ENCODE measurements at regions not wholly inside any gene's neighbourhood (a gene's known extent, or its start where the extent isn't known, plus 50 kb on each side); places are given as distances from the start of the nearest gene placed in this dataset.
"Not testable (repeated sequence)": the region's sequence is repeated elsewhere in the genome, so short reads cannot be mapped to it uniquely, and the experiment has no call there.

- TF ChIP-seq CTCF (IDR thresholded peaks at IDR 0.05): no peak
- peaks cover 10 to 12% of the 10 kb centered on the region in 2 donors for H3K9me3 Mint-ChIP-seq
- intact Hi-C loops (cut with micrococcal nuclease): no loop called here
- H3K27ac ChIP-seq (ENCODE audit: low read length): no peak overlapping the region
- H3K36me3 ChIP-seq (ENCODE audit: control insufficient read depth, insufficient read depth, low read length): no peaks in the 10 kb centered on the region
- H3K4me3 Mint-ChIP-seq: no peak overlapping the region
- H3K27me3 Mint-ChIP-seq (ENCODE audit: low read depth in 2 of 2): no peaks in the 10 kb centered on the region
- H3K4me3 ChIP-seq (ENCODE audit: low read length): no peak overlapping the region
- no peaks in the 10 kb centered on the region for H3K4me1 ChIP-seq (ENCODE audit: control insufficient read depth, insufficient read depth, low read length)
- H3K4me1 Mint-ChIP-seq: no peaks in the 10 kb centered on the region
- ATAC-seq (no peak), DNase-seq (no peak)
- no peaks in the 10 kb centered on the region for H3K27me3 ChIP-seq (ENCODE audit: control insufficient read depth, insufficient read depth, low read length)
- no peaks in the 10 kb centered on the region for H3K36me3 Mint-ChIP-seq
- H3K9me3 ChIP-seq (ENCODE audit: control insufficient read depth, insufficient read depth, low read length): no peaks in the 10 kb centered on the region
- no peak overlapping the region for H3K27ac Mint-ChIP-seq
- WGBS (ENCODE audit: insufficient coverage): no CpG with 5 or more reads among the region's 2 CpGs
These were observed 1797.7 kb downstream of the MRPL39 start for GRCh38 chr21:23809573-23809972.

- H3K9me3 Mint-ChIP-seq: peaks cover 12% of the 10 kb centered on the region in 2 donors
- H3K27me3 ChIP-seq (ENCODE audit: control insufficient read depth, insufficient read depth, low read length); ATAC-seq; H3K27ac ChIP-seq (ENCODE audit: low read length); H3K4me3 Mint-ChIP-seq; H3K4me3 ChIP-seq (ENCODE audit: low read length); DNase-seq; H3K36me3 Mint-ChIP-seq; H3K4me1 Mint-ChIP-seq; H3K9me3 ChIP-seq (ENCODE audit: control insufficient read depth, insufficient read depth, low read length); H3K27ac Mint-ChIP-seq; intact Hi-C loops (cut with micrococcal nuclease); H3K4me1 ChIP-seq (ENCODE audit: control insufficient read depth, insufficient read depth, low read length); H3K27me3 Mint-ChIP-seq (ENCODE audit: low read depth in 2 of 2); H3K36me3 ChIP-seq (ENCODE audit: control insufficient read depth, insufficient read depth, low read length): not testable (repeated sequence)
- 95% methylated on average over 39 of the region's 39 CpGs for WGBS (ENCODE audit: insufficient coverage)
These were observed 1800.2 kb downstream of the MRPL39 start for GRCh38 chr21:23806966-23807548.

- H3K4me3 Mint-ChIP-seq: no peak overlapping the region
- intact Hi-C loops (cut with micrococcal nuclease): no loop called here
- H3K4me1 Mint-ChIP-seq: no peaks in the 10 kb centered on the region
- no peaks in the 10 kb centered on the region for H3K36me3 ChIP-seq (ENCODE audit: control insufficient read depth, insufficient read depth, low read length)
- TF ChIP-seq CTCF (IDR thresholded peaks at IDR 0.05): no peak
- H3K9me3 Mint-ChIP-seq: peaks cover 8 to 11% of the 10 kb centered on the region in 2 donors
- H3K27me3 ChIP-seq (ENCODE audit: control insufficient read depth, insufficient read depth, low read length): no peaks in the 10 kb centered on the region
- H3K27ac Mint-ChIP-seq: no peak overlapping the region
- no peaks in the 10 kb centered on the region for H3K9me3 ChIP-seq (ENCODE audit: control insufficient read depth, insufficient read depth, low read length)
- no peaks in the 10 kb centered on the region for H3K27me3 Mint-ChIP-seq (ENCODE audit: low read depth in 2 of 2)
- H3K4me3 ChIP-seq (ENCODE audit: low read length): no peak overlapping the region
- no peaks in the 10 kb centered on the region for H3K36me3 Mint-ChIP-seq
- no peaks in the 10 kb centered on the region for H3K4me1 ChIP-seq (ENCODE audit: control insufficient read depth, insufficient read depth, low read length)
- 90% methylated on average over 5 of the region's 5 CpGs for WGBS (ENCODE audit: insufficient coverage)
- ATAC-seq (no peak), DNase-seq (no peak)
- no peak overlapping the region for H3K27ac ChIP-seq (ENCODE audit: low read length)
These were observed 1802.4 kb downstream of the MRPL39 start for GRCh38 chr21:23804866-23805265.

- DNase-seq (no peak), ATAC-seq (no peak)
- H3K27ac Mint-ChIP-seq: no peak overlapping the region
- H3K27me3 Mint-ChIP-seq (ENCODE audit: low read depth in 2 of 2): no peaks in the 10 kb centered on the region
- no peaks in the 10 kb centered on the region for H3K36me3 Mint-ChIP-seq
- H3K27me3 ChIP-seq (ENCODE audit: control insufficient read depth, insufficient read depth, low read length): no peaks in the 10 kb centered on the region
- H3K9me3 ChIP-seq (ENCODE audit: control insufficient read depth, insufficient read depth, low read length): no peaks in the 10 kb centered on the region
- H3K36me3 ChIP-seq (ENCODE audit: control insufficient read depth, insufficient read depth, low read length): no peaks in the 10 kb centered on the region
- H3K4me1 Mint-ChIP-seq: no peaks in the 10 kb centered on the region
- H3K9me3 Mint-ChIP-seq: peaks cover 7 to 10% of the 10 kb centered on the region in 2 donors
- no peaks in the 10 kb centered on the region for H3K4me1 ChIP-seq (ENCODE audit: control insufficient read depth, insufficient read depth, low read length)
- TF ChIP-seq CTCF (IDR thresholded peaks at IDR 0.05): no peak
- H3K4me3 Mint-ChIP-seq: no peak overlapping the region
- intact Hi-C loops (cut with micrococcal nuclease): no loop called here
- H3K27ac ChIP-seq (ENCODE audit: low read length): no peak overlapping the region
- no peak overlapping the region for H3K4me3 ChIP-seq (ENCODE audit: low read length)
- 56% methylated on average over 4 of the region's 6 CpGs for WGBS (ENCODE audit: insufficient coverage)
These were observed 1806.0 kb downstream of the MRPL39 start for GRCh38 chr21:23801292-23801691.

Data from natural killer cell (primary cell).